Parathyroid adenoma (tissue), 2 donors: ENCODE measurements at regions not wholly inside any gene's neighbourhood (a gene's known extent, or its start where the extent isn't known, plus 50 kb on each side); places are given as distances from the start of the nearest gene placed in this dataset.

Experiments used
- H2AFZ ChIP-seq: fragments of 300-600 bp; sonication (generic); one replicate; pipeline ENCODE4 v1.7.0; 2017; ENCODE audit warnings: antibody characterized with exemption, mild to moderate bottlenecking
- H3K27ac ChIP-seq: fragments of 300-600 bp; sonication (generic); one replicate; pipeline ENCODE4 v1.7.0; 2017
- H3K27me3 ChIP-seq: fragments of 300-600 bp; sonication (generic); one replicate; pipeline ENCODE4 v1.7.0; 2017; ENCODE audit warnings: low read length; ENCODE audit not compliant: control insufficient read depth, insufficient read depth
- H3K36me3 ChIP-seq: fragments of 300-600 bp; sonication (generic); one replicate; pipeline ENCODE4 v1.7.0; 2017; ENCODE audit warnings: low read length; ENCODE audit not compliant: control insufficient read depth, insufficient read depth
- H3K4me1 ChIP-seq: fragments of 300-600 bp; sonication (generic); one replicate; pipeline ENCODE4 v1.7.0; 2017; ENCODE audit warnings: control low read depth
- H3K4me2 ChIP-seq: fragments of 300-600 bp; sonication (generic); one replicate; pipeline ENCODE4 v1.7.0; 2017; ENCODE audit warnings: low read length
- H3K4me3 ChIP-seq: fragments of 300-600 bp; sonication (generic); one replicate; pipeline ENCODE4 v1.7.0; 2017; ENCODE audit warnings: low read depth, low read length
- H3K79me2 ChIP-seq: fragments of 300-600 bp; sonication (generic); one replicate; pipeline ENCODE4 v1.7.0; 2017; ENCODE audit warnings: control low read depth
- H3K9ac ChIP-seq: fragments of 300-600 bp; sonication (generic); one replicate; pipeline ENCODE4 v1.7.0; 2017; ENCODE audit warnings: mild to moderate bottlenecking
- H3K9me3 ChIP-seq: fragments of 300-600 bp; sonication (generic); one replicate; pipeline ENCODE4 v1.7.0; 2017; ENCODE audit warnings: low read length; ENCODE audit not compliant: control insufficient read depth
- TF ChIP-seq, protein P1 (sequence below): fragments of 300-600 bp; sonication (generic); IDR thresholded peaks from one replicate; pipeline ENCODE4 v1.7.0; 2017; ENCODE audit warnings: antibody characterized with exemption, mild to moderate bottlenecking
- donor health status: primary hyperparathyroidism.

DNA sequence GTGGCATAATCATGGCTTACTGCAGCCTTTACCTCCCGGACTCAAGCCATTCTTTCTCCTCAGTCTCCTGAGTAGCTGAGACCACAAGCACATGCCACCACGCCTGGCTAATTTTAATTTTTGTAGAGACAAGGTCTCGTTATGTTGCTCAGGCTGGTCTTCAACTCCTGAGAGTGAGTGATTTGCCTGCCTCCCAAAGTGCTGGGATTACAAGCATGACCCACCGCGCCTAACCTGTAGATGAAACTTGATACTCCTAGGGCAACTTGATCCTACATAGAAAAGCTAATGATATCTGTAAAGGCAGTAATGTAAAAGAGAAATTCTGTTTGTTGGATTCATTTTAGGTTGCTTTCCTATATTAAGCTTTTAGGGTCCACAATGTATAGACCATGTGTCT lies 391.9 kb upstream of the THRB start:
- no peak overlapping the region for H3K27ac ChIP-seq
- H3K27me3 ChIP-seq = no peaks in the 10 kb centered on the region
- H3K9ac ChIP-seq = no peak overlapping the region
- H3K4me3 ChIP-seq = no peak overlapping the region
- no peaks in the 10 kb centered on the region for H3K79me2 ChIP-seq
- no peaks in the 10 kb centered on the region for H3K9me3 ChIP-seq
- H3K36me3 ChIP-seq = no peaks in the 10 kb centered on the region
- TF ChIP-seq, protein P1, sequence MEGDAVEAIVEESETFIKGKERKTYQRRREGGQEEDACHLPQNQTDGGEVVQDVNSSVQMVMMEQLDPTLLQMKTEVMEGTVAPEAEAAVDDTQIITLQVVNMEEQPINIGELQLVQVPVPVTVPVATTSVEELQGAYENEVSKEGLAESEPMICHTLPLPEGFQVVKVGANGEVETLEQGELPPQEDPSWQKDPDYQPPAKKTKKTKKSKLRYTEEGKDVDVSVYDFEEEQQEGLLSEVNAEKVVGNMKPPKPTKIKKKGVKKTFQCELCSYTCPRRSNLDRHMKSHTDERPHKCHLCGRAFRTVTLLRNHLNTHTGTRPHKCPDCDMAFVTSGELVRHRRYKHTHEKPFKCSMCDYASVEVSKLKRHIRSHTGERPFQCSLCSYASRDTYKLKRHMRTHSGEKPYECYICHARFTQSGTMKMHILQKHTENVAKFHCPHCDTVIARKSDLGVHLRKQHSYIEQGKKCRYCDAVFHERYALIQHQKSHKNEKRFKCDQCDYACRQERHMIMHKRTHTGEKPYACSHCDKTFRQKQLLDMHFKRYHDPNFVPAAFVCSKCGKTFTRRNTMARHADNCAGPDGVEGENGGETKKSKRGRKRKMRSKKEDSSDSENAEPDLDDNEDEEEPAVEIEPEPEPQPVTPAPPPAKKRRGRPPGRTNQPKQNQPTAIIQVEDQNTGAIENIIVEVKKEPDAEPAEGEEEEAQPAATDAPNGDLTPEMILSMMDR = no peak
- no peak overlapping the region for H2AFZ ChIP-seq
- H3K4me2 ChIP-seq = no peak overlapping the region
- H3K4me1 ChIP-seq = no peaks in the 10 kb centered on the region

DNA sequence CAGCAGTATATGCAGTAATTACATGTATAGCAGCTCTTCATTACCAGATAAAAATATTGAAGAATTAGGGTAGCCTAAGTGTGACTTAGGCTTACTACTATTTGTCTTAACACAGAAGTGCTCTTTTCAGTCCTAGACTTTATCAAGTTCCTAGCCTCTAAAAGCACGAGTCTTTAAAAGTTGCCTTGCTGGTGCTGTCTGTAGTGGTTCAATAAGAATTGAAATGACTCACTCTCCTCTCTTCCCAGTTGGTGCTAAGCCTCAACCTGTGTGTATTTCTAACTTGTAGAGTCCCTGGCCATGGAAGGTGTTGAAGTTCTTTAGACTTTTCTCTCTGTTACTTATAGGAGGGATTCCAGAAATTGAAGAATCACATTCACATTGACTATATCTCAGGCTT lies 395.4 kb upstream of the THRB start:
- no peaks in the 10 kb centered on the region for H3K36me3 ChIP-seq
- H3K27me3 ChIP-seq = no peaks in the 10 kb centered on the region
- TF ChIP-seq, protein P1 = no peak
- H2AFZ ChIP-seq = no peak overlapping the region
- H3K9me3 ChIP-seq = no peaks in the 10 kb centered on the region
- no peak overlapping the region for H3K9ac ChIP-seq
- H3K27ac ChIP-seq = no peak overlapping the region
- H3K4me3 ChIP-seq = no peak overlapping the region
- H3K4me2 ChIP-seq = no peak overlapping the region
- H3K79me2 ChIP-seq = no peaks in the 10 kb centered on the region
- no peaks in the 10 kb centered on the region for H3K4me1 ChIP-seq

DNA sequence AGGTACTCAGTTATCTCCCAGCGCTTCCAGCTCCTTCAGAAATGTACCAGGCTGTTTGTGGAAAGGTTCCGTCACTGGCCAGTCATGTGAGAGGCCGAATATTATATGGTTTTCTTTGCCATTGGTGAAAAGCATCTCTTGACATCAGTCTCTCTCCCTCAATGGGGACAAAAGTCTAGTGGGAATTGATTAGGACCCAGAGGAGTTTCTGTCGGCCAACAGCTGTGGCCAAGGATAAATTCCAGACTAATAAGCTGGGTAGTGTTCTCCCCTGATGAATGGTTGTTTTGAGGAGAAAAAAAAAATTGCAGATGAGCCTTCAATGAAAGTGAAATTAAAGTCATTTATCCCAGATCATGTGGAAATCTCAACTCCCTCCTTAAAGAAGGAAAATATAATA lies 404.7 kb upstream of the THRB start:
- no peak overlapping the region for H3K27ac ChIP-seq
- H3K9me3 ChIP-seq = no peaks in the 10 kb centered on the region
- H3K4me1 ChIP-seq = no peaks in the 10 kb centered on the region
- no peak overlapping the region for H2AFZ ChIP-seq
- H3K27me3 ChIP-seq = no peaks in the 10 kb centered on the region
- TF ChIP-seq, protein P1 = no peak
- no peak overlapping the region for H3K4me3 ChIP-seq
- H3K79me2 ChIP-seq = no peaks in the 10 kb centered on the region
- no peak overlapping the region for H3K9ac ChIP-seq
- H3K4me2 ChIP-seq = no peak overlapping the region
- no peaks in the 10 kb centered on the region for H3K36me3 ChIP-seq

DNA sequence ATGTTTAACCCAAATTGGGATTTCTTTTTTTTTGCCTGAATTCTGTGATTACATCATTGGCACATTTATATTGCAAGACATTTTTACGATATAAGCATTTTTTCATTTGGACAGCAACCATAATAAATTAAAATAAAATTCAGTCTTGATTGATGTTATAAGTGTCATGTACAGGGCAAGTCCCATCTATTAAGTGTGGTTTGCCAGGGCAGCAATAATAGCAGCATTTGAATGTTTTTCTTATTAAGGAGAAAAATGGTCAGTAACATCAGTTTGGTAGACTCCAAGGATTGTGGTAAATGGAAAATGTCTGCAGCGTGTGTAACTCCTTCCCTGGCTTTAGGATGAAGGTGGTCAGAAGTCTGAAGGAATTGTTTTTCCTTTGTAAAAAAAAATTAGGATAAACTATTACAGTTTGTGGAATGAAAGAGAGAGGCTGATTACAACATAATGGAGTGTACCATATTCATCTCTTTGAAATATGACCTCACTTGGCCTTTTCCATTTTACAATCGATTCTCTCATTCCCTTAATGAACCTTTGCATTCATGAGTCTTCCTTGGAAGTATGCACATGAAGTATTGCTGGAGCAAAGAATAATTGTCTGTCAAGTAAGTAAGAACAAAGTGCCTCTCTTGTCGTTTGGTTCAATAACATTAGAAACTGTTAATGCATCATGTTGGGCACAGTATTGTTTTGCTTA lies 405.4 kb upstream of the THRB start:
- TF ChIP-seq, protein P1 = no peak
- H3K36me3 ChIP-seq = no peaks in the 10 kb centered on the region
- no peak overlapping the region for H3K9ac ChIP-seq
- no peak overlapping the region for H3K4me2 ChIP-seq
- no peak overlapping the region for H2AFZ ChIP-seq
- H3K27ac ChIP-seq = no peak overlapping the region
- H3K4me3 ChIP-seq = no peak overlapping the region
- no peaks in the 10 kb centered on the region for H3K27me3 ChIP-seq
- no peaks in the 10 kb centered on the region for H3K9me3 ChIP-seq
- no peaks in the 10 kb centered on the region for H3K79me2 ChIP-seq
- no peaks in the 10 kb centered on the region for H3K4me1 ChIP-seq

DNA sequence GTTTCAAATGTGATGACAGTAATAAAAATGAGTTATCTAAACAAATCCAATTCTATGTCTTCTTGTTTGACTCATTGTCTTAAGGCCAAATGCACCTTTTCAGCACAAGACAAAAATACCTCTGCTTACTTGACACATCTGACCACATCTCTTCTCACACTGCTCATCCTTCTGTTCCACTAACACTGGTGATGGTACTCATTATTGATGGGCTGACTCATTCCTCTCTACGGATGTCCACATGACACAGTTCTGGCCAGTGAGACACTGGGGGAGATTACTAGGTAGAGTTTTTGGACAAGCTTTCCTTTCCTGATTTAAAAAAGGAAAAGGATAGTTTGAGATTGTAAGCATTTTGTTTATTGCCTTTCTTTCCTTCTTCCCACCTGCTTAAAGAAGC lies 410.6 kb upstream of the THRB start:
- H3K79me2 ChIP-seq = no peaks in the 10 kb centered on the region
- no peak overlapping the region for H3K27ac ChIP-seq
- H3K9me3 ChIP-seq = no peaks in the 10 kb centered on the region
- H3K36me3 ChIP-seq = no peaks in the 10 kb centered on the region
- TF ChIP-seq, protein P1 = no peak
- H3K4me3 ChIP-seq = no peak overlapping the region
- no peak overlapping the region for H3K4me2 ChIP-seq
- H2AFZ ChIP-seq = no peak overlapping the region
- no peak overlapping the region for H3K9ac ChIP-seq
- no peaks in the 10 kb centered on the region for H3K27me3 ChIP-seq
- H3K4me1 ChIP-seq = no peaks in the 10 kb centered on the region
